ENCODE measurements at regions not wholly inside any gene's neighbourhood (a gene's known extent, or its start where the extent isn't known, plus 50 kb on each side); places are given as distances from the start of the nearest gene placed in this dataset.

GRCh38 chr5:15353086-15353645, 146.8 kb upstream of the FBXL7 start:
- Histone ChIP-seq H3K18ac (ENCODE audit: extremely low read depth, low read length) (no peak overlapping the region), H4K20me1 (replicated peaks in 1 of 2; ENCODE audit: control insufficient read depth in 1 of 2, insufficient read depth in 2 of 2, low read length in 2 of 2) (no peaks in the 10 kb centered on the region), H3K4ac (replicated peaks; ENCODE audit: insufficient read length, low read depth, low read length) (no peak overlapping the region), H3K27me3 (replicated peaks in 1 of 4; ENCODE audit: control insufficient read depth in 3 of 4, extremely low read depth in 1 of 4, insufficient read depth in 3 of 4, low read length in 3 of 4) (no peaks in the 10 kb centered on the region; a peak in 1 of 7 replicates), H3K36me3 (ENCODE audit: control insufficient read depth in 2 of 4, insufficient read depth in 4 of 4, low read length in 3 of 4) (no peaks in the 10 kb centered on the region), H4K8ac (ENCODE audit: extremely low read depth, insufficient read depth, low read length) (no peak overlapping the region), H3K23ac (ENCODE audit: insufficient read length) (no peak overlapping the region), H3K9ac (replicated peaks in 1 of 4; ENCODE audit: extremely low read depth in 1 of 4, low read depth in 3 of 4, low read length in 3 of 4) (no peak overlapping the region), H3K4me3 (ENCODE audit: extremely low read depth in 1 of 4, insufficient read depth in 2 of 4, low read depth in 3 of 4, low read length in 4 of 4) (no peak overlapping the region), H2BK15ac (ENCODE audit: low read length) (no peak overlapping the region), H2BK12ac (ENCODE audit: low read depth, low read length) (no peak overlapping the region), H2BK5ac (ENCODE audit: low read depth, low read length) (no peak overlapping the region), H3K27ac (ENCODE audit: low read depth, low read length) (no peak overlapping the region), H2AK5ac (ENCODE audit: low read depth, low read length) (no peak overlapping the region), H3K14ac (ENCODE audit: insufficient read length) (no peak overlapping the region), H3K79me1 (ENCODE audit: low read depth, low read length) (no peaks in the 10 kb centered on the region), H3K4me2 (ENCODE audit: insufficient read depth in 1 of 2, low read depth in 2 of 2, low read length in 2 of 2) (no peak overlapping the region), H4K5ac (ENCODE audit: insufficient read length, low read depth, low read length) (no peak overlapping the region), H3K9me3 (ENCODE audit: insufficient read depth in 2 of 2, low read depth in 1 of 2, low read length in 1 of 2) (no peaks in the 10 kb centered on the region; a peak in 1 of 4 replicates), H3K23me2 (ENCODE audit: low read depth, low read length) (no peaks in the 10 kb centered on the region), H4K91ac (replicated peaks; ENCODE audit: insufficient read length, low read length) (no peak overlapping the region), H2BK120ac (replicated peaks; ENCODE audit: low read depth, low read length) (no peak overlapping the region), H3K79me2 (ENCODE audit: control insufficient read depth in 1 of 2, insufficient read depth in 2 of 2, low read length in 2 of 2) (no peaks in the 10 kb centered on the region), H3K56ac (replicated peaks; ENCODE audit: insufficient read length, low read depth, low read length) (no peak overlapping the region), H2BK20ac (ENCODE audit: low read length) (no peak overlapping the region), H2AFZ (ENCODE audit: low read length) (no peak overlapping the region), H3K4me1 (replicated peaks in 1 of 4; ENCODE audit: control insufficient read depth in 3 of 4, insufficient read depth in 4 of 4, low read length in 3 of 4) (no peaks in the 10 kb centered on the region)
- DNase-seq (ENCODE audit: low read depth in 1 of 2, low spot score in 2 of 2) (no peak), FAIRE-seq (no peak)
- 75% methylated on average over 3 of the region's 3 CpGs; no CpG with 5 or more reads in 1 of the 2 experiments for WGBS, 2 experiments (ENCODE audit: extremely low coverage in 1 of 2, insufficient coverage in 1 of 2, insufficient read length in 1 of 2, insufficient replicate concordance in 2 of 2, low coverage in 1 of 2, low lambda C conversion rate in 2 of 2, missing lambda C conversion rate in 1 of 2)
- CTCF ChIA-PET (ENCODE audit: partially characterized antibody), result interaction anchor here (2.0 kb wide), 1 partner anchor 11 kb away, joined by 7 read pairs; no protein-coding TSS in a partner anchor
- POLR2A ChIA-PET (ENCODE audit: partially characterized antibody), result no interaction called here
- TF ChIP-seq FOSL1 (IDR thresholded peaks at IDR 0.05; ENCODE audit: insufficient read depth, low read depth, low read length) (no peak), SP2 (IDR thresholded peaks at IDR 0.05; ENCODE audit: low read length) (no peak)

All from H1 (cell line).